AG04449 (cell line): ENCODE measurements at regions not wholly inside any gene's neighbourhood (a gene's known extent, or its start where the extent isn't known, plus 50 kb on each side); places are given as distances from the start of the nearest gene placed in this dataset.

Source experiments
- CTCF ChIA-PET: fragments of 350-600 bp; formaldehyde crosslinking; extraction: SDS; loops from one replicate; lab custom pipeline; 2021; ENCODE audit warnings: antibody characterized with exemption; lab: Yijun Ruan, JAX
- POLR2A ChIA-PET: fragments of 400-600, 350-600 bp; formaldehyde crosslinking; extraction: SDS; loops from one replicate; lab custom pipeline; 2020; ENCODE audit warnings: antibody characterized with exemption, inconsistent platforms; lab: Yijun Ruan, JAX
- DNase-seq: peaks from one replicate; pipeline ENCODE4 v3.0.0-alpha.2; 2010; ENCODE audit warnings: low read depth, low spot score
- H3K4me3 ChIP-seq: 2 replicates; pipeline ENCODE4 v1.5.1; 2011; ENCODE audit warnings: low read depth, mild to moderate bottlenecking, control low read depth, low read length
- CTCF ChIP-seq: IDR thresholded peaks from one replicate; pipeline ENCODE4 v1.5.1; 2011; ENCODE audit warnings: mild to moderate bottlenecking, moderate library complexity, low read length, control low read depth, inconsistent platforms; ENCODE audit not compliant: insufficient read depth; ENCODE audit errors: missing control alignments

- ChIA-PET CTCF (no interaction called here), POLR2A (no interaction called here)
- H3K4me3 ChIP-seq = no peak overlapping the region
- TF ChIP-seq CTCF = no peak
- DNase-seq = no peak
These were observed 356.2 kb upstream of the SALL1 start for GRCh38 chr16:51507286-51507685.

- no peak overlapping the region for H3K4me3 ChIP-seq
- DNase-seq = no peak
- TF ChIP-seq CTCF = no peak
- POLR2A ChIA-PET = no interaction called here
- CTCF ChIA-PET = no interaction called here
These were observed 349.2 kb upstream of the SALL1 start for GRCh38 chr16:51500306-51500705.

- no peak overlapping the region for H3K4me3 ChIP-seq
- no peak for DNase-seq
- POLR2A ChIA-PET = no interaction called here
- CTCF ChIA-PET = no interaction called here
- TF ChIP-seq CTCF = no peak
These were observed 346.6 kb upstream of the SALL1 start for GRCh38 chr16:51497541-51498211.

GRCh38 chr16:51490866-51491265 is 339.8 kb upstream of the SALL1 start:
- no peak overlapping the region for H3K4me3 ChIP-seq
- ChIA-PET CTCF (no interaction called here), POLR2A (no interaction called here)
- no peak for TF ChIP-seq CTCF
- no peak for DNase-seq

GRCh38 chr16:51487880-51488279 is 336.8 kb upstream of the SALL1 start:
- no peak for DNase-seq
- TF ChIP-seq CTCF = no peak
- H3K4me3 ChIP-seq = no peak overlapping the region
- ChIA-PET POLR2A (no interaction called here), CTCF (no interaction called here)

- ChIA-PET CTCF (no interaction called here), POLR2A (no interaction called here)
- no peak overlapping the region for H3K4me3 ChIP-seq
- TF ChIP-seq CTCF = no peak
- no peak for DNase-seq
These were observed 323.5 kb upstream of the SALL1 start for GRCh38 chr16:51474414-51475091.
